ENCODE measurements at regions not wholly inside any gene's neighbourhood (a gene's known extent, or its start where the extent isn't known, plus 50 kb on each side); places are given as distances from the start of the nearest gene placed in this dataset.

DNA sequence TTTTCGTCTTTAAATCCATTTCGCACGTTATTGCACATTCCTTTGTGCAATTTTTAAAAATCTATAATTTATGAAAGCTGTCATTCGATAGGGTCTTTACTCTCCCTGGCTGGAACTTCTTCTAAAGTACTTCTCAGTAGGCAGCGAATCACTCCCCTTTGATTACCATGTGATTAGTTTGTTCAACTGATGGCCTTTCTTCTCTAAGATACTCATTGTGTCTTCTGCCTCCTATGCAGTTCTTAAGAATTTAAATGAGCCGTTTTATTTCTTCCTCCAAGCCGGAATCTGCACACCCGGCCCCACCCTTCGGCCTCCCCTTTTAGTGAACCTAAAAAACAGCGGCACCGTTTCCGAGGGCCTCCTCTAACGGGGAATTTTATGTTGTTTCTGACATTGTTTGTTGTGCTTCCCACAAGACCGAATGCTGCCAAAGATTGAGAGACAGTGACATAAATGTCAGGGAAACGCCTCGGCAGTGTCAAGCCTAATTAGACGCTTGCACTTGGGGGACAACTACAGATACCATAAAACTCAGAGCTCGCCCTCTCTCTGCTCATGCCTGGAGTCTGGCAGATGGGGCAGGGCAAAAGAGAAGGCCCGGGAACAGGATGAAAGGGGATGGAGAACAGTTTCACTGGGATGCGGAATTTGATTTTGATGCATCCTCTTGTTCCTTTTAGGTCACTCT lies 255.3 kb downstream of the BCL11A start:
- no peak for TF ChIP-seq EZH2 (optimal IDR thresholded peaks at IDR 0.05; ENCODE audit: low read depth, low read length)
- Histone ChIP-seq H3K4me2 (ENCODE audit: low read depth, low read length) (no peak overlapping the region), H3K9me3 (replicated peaks; ENCODE audit: insufficient read depth, low read length) (no peaks in the 10 kb centered on the region), H3K79me2 (ENCODE audit: low read length) (no peaks in the 10 kb centered on the region), H3K27me3 (replicated peaks; ENCODE audit: insufficient read depth, low read length) (no peaks in the 10 kb centered on the region), H3K4me3 (ENCODE audit: low read length) (no peak overlapping the region), H4K20me1 (ENCODE audit: insufficient read depth, low read length) (no peaks in the 10 kb centered on the region), H3F3A (ENCODE audit: insufficient read depth, low read length) (no peaks in the 10 kb centered on the region), H3K9ac (ENCODE audit: low read length) (no peak overlapping the region), H2AFZ (ENCODE audit: low read length) (no peak overlapping the region), H3K27ac (ENCODE audit: low read length) (no peak overlapping the region), H3K4me1 (ENCODE audit: low read length) (no peaks in the 10 kb centered on the region), H3K9me2 (replicated peaks; ENCODE audit: insufficient read depth, low read length) (no peaks in the 10 kb centered on the region), H3K36me3 (replicated peaks; ENCODE audit: insufficient read depth, low read length) (no peaks in the 10 kb centered on the region)
- no peak for DNase-seq

DNA sequence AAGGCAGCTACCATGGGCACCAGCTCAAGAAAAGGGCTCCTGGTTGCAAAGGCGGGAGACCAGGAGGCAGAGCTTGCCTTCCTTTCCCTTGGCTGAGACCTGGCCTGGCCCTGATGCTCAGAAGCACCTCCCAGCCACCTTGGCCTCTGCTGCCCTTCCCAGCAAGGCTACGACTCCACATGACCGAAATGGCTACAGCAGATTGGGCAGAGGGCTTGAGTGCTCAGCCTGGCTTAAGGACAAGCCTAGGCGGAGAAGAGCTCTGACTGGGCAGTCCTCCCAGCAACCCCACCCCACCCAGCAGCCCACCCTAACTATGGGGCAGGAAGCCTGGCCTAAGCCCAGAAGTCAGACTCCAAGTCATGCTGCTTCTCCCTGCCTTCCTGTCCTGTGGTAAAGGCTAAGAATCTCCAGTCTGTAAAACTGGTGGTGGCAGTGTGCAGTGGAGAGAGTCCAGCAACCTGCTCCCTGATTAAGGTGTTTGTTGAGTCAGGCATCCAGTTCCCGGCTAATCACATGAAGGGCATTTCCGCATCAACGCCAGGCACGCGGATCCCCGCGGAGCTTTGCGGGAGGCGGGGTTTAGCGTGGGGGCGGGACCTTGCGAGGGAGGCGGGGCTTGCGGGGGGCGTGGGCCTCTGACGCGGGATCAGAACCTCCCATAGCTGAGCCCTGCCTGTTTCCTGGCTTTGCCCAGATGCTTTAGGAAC lies 256.0 kb downstream of the BCL11A start:
- Histone ChIP-seq H4K20me1 (ENCODE audit: insufficient read depth, low read length) (no peaks in the 10 kb centered on the region), H3K9me2 (replicated peaks; ENCODE audit: insufficient read depth, low read length) (no peaks in the 10 kb centered on the region), H3K27ac (ENCODE audit: low read length) (no peak overlapping the region), H2AFZ (ENCODE audit: low read length) (no peak overlapping the region), H3K36me3 (replicated peaks; ENCODE audit: insufficient read depth, low read length) (no peaks in the 10 kb centered on the region), H3K4me3 (ENCODE audit: low read length) (no peak overlapping the region), H3K9me3 (replicated peaks; ENCODE audit: insufficient read depth, low read length) (no peaks in the 10 kb centered on the region), H3K4me1 (ENCODE audit: low read length) (no peaks in the 10 kb centered on the region), H3K79me2 (ENCODE audit: low read length) (no peaks in the 10 kb centered on the region), H3K4me2 (ENCODE audit: low read depth, low read length) (no peak overlapping the region), H3K9ac (ENCODE audit: low read length) (no peak overlapping the region), H3K27me3 (replicated peaks; ENCODE audit: insufficient read depth, low read length) (no peaks in the 10 kb centered on the region), H3F3A (ENCODE audit: insufficient read depth, low read length) (no peaks in the 10 kb centered on the region)
- DNase-seq: no peak
- TF ChIP-seq, protein P1, sequence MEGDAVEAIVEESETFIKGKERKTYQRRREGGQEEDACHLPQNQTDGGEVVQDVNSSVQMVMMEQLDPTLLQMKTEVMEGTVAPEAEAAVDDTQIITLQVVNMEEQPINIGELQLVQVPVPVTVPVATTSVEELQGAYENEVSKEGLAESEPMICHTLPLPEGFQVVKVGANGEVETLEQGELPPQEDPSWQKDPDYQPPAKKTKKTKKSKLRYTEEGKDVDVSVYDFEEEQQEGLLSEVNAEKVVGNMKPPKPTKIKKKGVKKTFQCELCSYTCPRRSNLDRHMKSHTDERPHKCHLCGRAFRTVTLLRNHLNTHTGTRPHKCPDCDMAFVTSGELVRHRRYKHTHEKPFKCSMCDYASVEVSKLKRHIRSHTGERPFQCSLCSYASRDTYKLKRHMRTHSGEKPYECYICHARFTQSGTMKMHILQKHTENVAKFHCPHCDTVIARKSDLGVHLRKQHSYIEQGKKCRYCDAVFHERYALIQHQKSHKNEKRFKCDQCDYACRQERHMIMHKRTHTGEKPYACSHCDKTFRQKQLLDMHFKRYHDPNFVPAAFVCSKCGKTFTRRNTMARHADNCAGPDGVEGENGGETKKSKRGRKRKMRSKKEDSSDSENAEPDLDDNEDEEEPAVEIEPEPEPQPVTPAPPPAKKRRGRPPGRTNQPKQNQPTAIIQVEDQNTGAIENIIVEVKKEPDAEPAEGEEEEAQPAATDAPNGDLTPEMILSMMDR (IDR thresholded peaks at IDR 0.05; ENCODE audit: low read length): no peak
- TF ChIP-seq EZH2phosphoT487 (IDR thresholded peaks at IDR 0.05; ENCODE audit: low read length) (no peak), EZH2 (optimal IDR thresholded peaks at IDR 0.05; ENCODE audit: low read depth, low read length) (no peak)

DNA sequence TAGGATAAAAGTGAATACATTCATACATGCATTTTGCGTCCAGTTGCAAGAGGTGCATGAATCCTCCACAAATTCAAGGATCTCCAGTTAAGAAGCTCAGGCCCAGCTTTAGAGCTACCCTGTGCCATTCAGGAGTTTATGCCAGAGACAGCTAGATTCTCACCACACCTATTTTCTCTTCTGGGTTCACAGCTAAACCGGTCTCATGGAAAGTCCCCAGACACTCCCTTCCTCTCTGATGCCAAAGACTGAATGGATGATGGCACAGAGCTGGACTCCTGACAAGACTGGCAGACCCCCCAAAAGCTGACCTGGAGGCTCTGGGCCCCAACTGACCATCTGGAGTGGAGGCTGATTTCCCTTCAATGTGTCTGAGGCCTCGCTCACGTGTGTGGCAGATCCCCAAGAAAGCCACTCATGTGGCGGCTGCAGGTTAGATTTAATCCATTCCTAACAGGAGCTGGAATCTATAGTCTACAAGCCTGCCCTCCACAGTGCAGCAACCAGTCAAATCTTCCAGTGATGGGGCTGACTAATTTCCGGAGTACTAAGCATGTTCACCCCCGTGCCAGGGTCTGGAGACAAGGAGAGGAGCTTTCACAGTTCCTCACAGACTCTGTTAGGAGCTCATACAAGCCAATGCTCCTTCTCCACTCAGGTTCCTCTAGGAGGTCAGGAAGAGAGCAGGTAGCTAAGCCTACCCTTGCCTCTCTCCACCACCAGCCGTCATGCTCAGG lies 257.1 kb downstream of the BCL11A start:
- Histone ChIP-seq H3K79me2 (ENCODE audit: low read length) (no peaks in the 10 kb centered on the region), H3K9ac (ENCODE audit: low read length) (no peak overlapping the region), H3K4me2 (ENCODE audit: low read depth, low read length) (no peak overlapping the region), H3K9me2 (replicated peaks; ENCODE audit: insufficient read depth, low read length) (no peaks in the 10 kb centered on the region), H3K4me3 (ENCODE audit: low read length) (no peak overlapping the region), H3K27me3 (replicated peaks; ENCODE audit: insufficient read depth, low read length) (no peaks in the 10 kb centered on the region), H3K9me3 (replicated peaks; ENCODE audit: insufficient read depth, low read length) (no peaks in the 10 kb centered on the region), H3K27ac (ENCODE audit: low read length) (no peak overlapping the region), H3F3A (ENCODE audit: insufficient read depth, low read length) (no peaks in the 10 kb centered on the region), H4K20me1 (ENCODE audit: insufficient read depth, low read length) (no peaks in the 10 kb centered on the region), H3K4me1 (ENCODE audit: low read length) (no peaks in the 10 kb centered on the region), H3K36me3 (replicated peaks; ENCODE audit: insufficient read depth, low read length) (no peaks in the 10 kb centered on the region), H2AFZ (ENCODE audit: low read length) (no peak overlapping the region)
- TF ChIP-seq, protein P1 (IDR thresholded peaks at IDR 0.05; ENCODE audit: low read length): no peak
- TF ChIP-seq EZH2phosphoT487 (IDR thresholded peaks at IDR 0.05; ENCODE audit: low read length) (no peak), EZH2 (optimal IDR thresholded peaks at IDR 0.05; ENCODE audit: low read depth, low read length) (no peak)
- no peak for DNase-seq

Data from MM.1S (cell line).